Osteocyte (in vitro differentiated cells): ENCODE measurements at regions not wholly inside any gene's neighbourhood (a gene's known extent, or its start where the extent isn't known, plus 50 kb on each side); places are given as distances from the start of the nearest gene placed in this dataset.
A peak's percentile ranks its signal among the peaks of the same experiment; 100 is the strongest.
"Not testable (repeated sequence)": the region's sequence is repeated elsewhere in the genome, so short reads cannot be mapped to it uniquely, and the experiment has no call there.

ENCODE experiments used
- DNase-seq: peaks from one replicate; pipeline ENCODE4 v3.0.0; 2021; ENCODE audit warnings: mixed read lengths; ENCODE audit not compliant: unreplicated experiment; ENCODE audit errors: extremely low spot score
- H3K27ac Mint-ChIP-seq: one replicate; pipeline ENCODE4 v1.8.0; 2021; ENCODE audit warnings: mild to moderate bottlenecking, mixed read lengths; ENCODE audit not compliant: unreplicated experiment
- H3K27me3 Mint-ChIP-seq: one replicate; pipeline ENCODE4 v1.8.0; 2021; ENCODE audit warnings: mixed read lengths; ENCODE audit not compliant: unreplicated experiment
- H3K36me3 Mint-ChIP-seq: one replicate; pipeline ENCODE4 v1.8.0; 2021; ENCODE audit warnings: mixed read lengths; ENCODE audit not compliant: unreplicated experiment
- H3K4me1 Mint-ChIP-seq: one replicate; pipeline ENCODE4 v1.8.0; 2021; ENCODE audit warnings: mixed read lengths; ENCODE audit not compliant: unreplicated experiment
- H3K4me3 Mint-ChIP-seq: one replicate; pipeline ENCODE4 v1.8.0; 2021; ENCODE audit warnings: mild to moderate bottlenecking, moderate library complexity, mixed read lengths; ENCODE audit not compliant: unreplicated experiment
- H3K9me3 Mint-ChIP-seq: one replicate; pipeline ENCODE4 v1.8.0; 2021; ENCODE audit warnings: mixed read lengths; ENCODE audit not compliant: unreplicated experiment
- TF ChIP-seq, protein P1 (sequence below): fragments of 200-600 bp; sonication (generic); IDR thresholded peaks from 2 replicates; pipeline ENCODE4 v1.5.0; 2021; ENCODE audit warnings: antibody characterized with exemption, mild to moderate bottlenecking, moderate library complexity

DNA sequence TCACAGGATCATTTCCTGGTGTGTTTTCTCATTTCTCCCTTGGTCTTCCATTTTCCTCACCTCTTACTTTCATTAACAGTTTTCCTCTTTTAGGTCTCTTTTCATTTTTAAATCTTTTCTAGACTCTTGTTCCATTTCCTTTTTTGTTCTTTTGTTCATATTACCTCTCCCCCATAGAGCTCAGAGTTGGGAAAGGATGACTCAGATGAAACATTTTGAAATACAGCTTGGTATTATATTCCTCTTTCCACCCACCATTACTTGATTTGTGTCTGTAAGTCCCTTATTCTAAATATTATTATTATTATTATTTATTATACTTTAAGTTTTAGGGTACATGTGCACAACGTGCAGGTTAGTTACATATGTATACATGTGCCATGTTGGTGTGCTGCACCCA, 153.1 kb downstream of the VGLL3 start:
- H3K27me3 Mint-ChIP-seq, result no peaks in the 10 kb centered on the region
- peak overlapping the region; percentile 84 for H3K27ac Mint-ChIP-seq
- no peaks in the 10 kb centered on the region for H3K36me3 Mint-ChIP-seq
- H3K4me1 Mint-ChIP-seq, result peaks cover 32% of the 10 kb centered on the region
- no peak for DNase-seq
- TF ChIP-seq, protein P1, sequence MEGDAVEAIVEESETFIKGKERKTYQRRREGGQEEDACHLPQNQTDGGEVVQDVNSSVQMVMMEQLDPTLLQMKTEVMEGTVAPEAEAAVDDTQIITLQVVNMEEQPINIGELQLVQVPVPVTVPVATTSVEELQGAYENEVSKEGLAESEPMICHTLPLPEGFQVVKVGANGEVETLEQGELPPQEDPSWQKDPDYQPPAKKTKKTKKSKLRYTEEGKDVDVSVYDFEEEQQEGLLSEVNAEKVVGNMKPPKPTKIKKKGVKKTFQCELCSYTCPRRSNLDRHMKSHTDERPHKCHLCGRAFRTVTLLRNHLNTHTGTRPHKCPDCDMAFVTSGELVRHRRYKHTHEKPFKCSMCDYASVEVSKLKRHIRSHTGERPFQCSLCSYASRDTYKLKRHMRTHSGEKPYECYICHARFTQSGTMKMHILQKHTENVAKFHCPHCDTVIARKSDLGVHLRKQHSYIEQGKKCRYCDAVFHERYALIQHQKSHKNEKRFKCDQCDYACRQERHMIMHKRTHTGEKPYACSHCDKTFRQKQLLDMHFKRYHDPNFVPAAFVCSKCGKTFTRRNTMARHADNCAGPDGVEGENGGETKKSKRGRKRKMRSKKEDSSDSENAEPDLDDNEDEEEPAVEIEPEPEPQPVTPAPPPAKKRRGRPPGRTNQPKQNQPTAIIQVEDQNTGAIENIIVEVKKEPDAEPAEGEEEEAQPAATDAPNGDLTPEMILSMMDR, result no peak
- H3K9me3 Mint-ChIP-seq, result no peaks in the 10 kb centered on the region
- no peak overlapping the region for H3K4me3 Mint-ChIP-seq

DNA sequence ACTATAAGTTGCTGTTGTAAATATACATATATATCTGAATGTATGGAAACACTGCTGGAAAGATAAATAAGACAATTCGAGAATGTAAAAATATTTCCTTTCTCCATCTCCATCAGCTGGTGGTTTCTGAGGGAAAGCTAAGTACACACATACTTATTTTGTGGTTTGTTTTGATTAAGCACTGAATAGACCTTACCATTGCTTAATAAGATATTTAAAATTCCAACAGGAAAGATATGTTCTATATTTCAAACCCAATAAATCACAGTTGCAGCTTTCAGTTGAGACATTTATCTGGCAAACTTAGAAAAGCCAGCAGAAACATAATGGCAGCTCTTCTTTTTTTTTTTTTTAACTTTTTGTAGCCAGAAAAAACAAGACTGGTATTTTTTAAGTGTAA, 160.4 kb downstream of the VGLL3 start:
- TF ChIP-seq, protein P1, result no peak
- Mint-ChIP-seq H3K36me3 (peaks cover 12% of the 10 kb centered on the region), H3K4me3 (no peak overlapping the region), H3K9me3 (peaks cover 6% of the 10 kb centered on the region), H3K27me3 (no peaks in the 10 kb centered on the region), H3K27ac (peak overlapping the region; percentile 83), H3K4me1 (peaks cover 74% of the 10 kb centered on the region)
- DNase-seq, result no peak

DNA sequence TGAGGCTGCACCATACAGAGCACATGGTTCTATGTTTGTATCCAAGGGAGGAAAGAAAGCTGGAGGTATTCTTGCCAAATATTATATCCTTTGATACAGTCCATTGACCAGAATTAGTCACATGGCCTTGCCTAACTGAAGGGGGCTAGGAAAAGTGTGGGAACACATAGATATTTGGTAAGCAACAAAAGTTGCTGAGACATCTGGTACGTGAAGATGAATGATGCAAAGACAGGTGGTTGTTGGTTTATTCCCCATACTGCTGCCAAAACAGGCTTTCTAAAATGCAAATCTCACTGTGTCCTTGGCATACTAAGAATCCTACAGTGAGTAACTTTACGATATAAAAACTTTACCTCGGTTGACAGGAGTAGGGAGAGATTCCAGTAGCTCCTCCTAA, 162.2 kb downstream of the VGLL3 start:
- Mint-ChIP-seq H3K27me3 (no peaks in the 10 kb centered on the region), H3K4me3 (no peak overlapping the region), H3K36me3 (peaks cover 12% of the 10 kb centered on the region), H3K27ac (peak overlapping the region; percentile 83), H3K4me1 (peaks cover 65% of the 10 kb centered on the region), H3K9me3 (peaks cover 6% of the 10 kb centered on the region)
- TF ChIP-seq, protein P1, result no peak
- no peak for DNase-seq

DNA sequence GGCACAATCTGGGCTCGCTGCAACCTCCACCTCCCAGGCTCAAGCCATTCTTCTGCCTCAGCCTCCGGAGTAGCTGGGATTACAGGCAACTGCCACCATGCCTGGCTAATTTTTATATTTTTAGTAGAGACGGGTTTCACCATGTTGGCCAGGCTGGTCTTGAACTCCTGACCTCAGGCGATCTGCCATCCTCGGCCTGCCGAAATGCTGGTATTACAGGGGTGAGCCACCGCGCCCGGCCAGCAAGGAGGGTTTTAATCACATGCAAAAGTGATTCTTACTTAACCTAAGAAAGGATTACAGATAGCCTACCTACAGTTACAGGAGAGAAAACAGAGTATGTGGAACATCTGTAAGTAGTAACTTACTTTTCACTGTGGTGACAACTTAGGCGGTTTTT, 163.4 kb downstream of the VGLL3 start:
- peaks cover 59% of the 10 kb centered on the region for H3K4me1 Mint-ChIP-seq
- H3K27me3 Mint-ChIP-seq, H3K9me3 Mint-ChIP-seq, DNase-seq, H3K4me3 Mint-ChIP-seq: not testable (repeated sequence)
- H3K27ac Mint-ChIP-seq, result peak overlapping the region; percentile 11
- peaks cover 12% of the 10 kb centered on the region for H3K36me3 Mint-ChIP-seq

DNA sequence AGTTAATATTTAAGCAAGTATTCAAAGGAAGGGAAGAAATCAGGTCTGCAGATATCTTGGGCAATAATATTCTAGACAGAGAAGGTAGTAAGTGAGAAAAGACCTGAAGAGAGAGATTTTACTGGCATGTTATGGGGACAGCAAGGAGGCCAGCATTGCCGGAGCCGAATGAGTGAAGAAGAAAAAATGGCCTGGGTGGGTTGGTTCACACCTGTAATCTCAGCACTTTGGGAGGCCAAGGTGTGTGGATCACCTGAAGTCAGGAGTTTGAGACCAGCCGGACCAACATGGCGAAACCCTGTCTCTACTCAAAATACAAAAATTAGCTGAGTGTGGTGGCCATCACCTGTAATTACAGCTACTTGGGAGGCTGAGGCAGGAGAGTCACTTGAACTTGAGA, 164.7 kb downstream of the VGLL3 start:
- TF ChIP-seq, protein P1, result no peak
- no peaks in the 10 kb centered on the region for H3K27me3 Mint-ChIP-seq

DNA sequence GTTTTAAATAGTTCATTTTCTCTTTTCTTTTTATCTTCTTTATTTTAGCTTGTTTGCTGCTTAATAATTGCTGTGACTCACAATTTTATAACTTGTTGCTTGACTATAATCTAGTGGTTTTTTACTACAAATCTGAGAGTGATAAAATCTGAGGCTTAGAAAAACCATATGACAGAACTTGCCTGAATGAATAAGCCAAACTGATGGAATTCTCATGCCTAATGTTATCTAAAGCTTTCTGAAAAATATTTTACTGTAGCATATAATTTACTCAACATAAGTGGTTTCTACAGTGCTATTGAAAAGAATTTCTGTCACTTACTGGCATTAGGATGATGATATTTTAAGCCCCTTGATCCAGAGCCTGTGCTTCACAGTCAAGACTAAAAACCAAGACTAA, 175.1 kb downstream of the VGLL3 start:
- peaks cover 43% of the 10 kb centered on the region for H3K4me1 Mint-ChIP-seq

More for the DNA sequence above, 164.7 kb downstream of the VGLL3 start:
- no peak overlapping the region for H3K27ac Mint-ChIP-seq
- DNase-seq, result no peak
- H3K9me3 Mint-ChIP-seq, result peaks cover 10% of the 10 kb centered on the region
- peaks cover 15% of the 10 kb centered on the region for H3K36me3 Mint-ChIP-seq
- H3K4me1 Mint-ChIP-seq, result peaks cover 46% of the 10 kb centered on the region
- no peak overlapping the region for H3K4me3 Mint-ChIP-seq

More for the DNA sequence above, 175.1 kb downstream of the VGLL3 start:
- TF ChIP-seq, protein P1, result no peak
- no peak for DNase-seq
- H3K36me3 Mint-ChIP-seq, result no peaks in the 10 kb centered on the region
- H3K9me3 Mint-ChIP-seq, result no peaks in the 10 kb centered on the region
- H3K4me3 Mint-ChIP-seq, result no peak overlapping the region
- no peaks in the 10 kb centered on the region for H3K27me3 Mint-ChIP-seq
- H3K27ac Mint-ChIP-seq, result peak overlapping the region; percentile 88
